NCI-H1105 (cell line): ENCODE measurements at regions not wholly inside any gene's neighbourhood (a gene's known extent, or its start where the extent isn't known, plus 50 kb on each side); places are given as distances from the start of the nearest gene placed in this dataset.
"Not testable (repeated sequence)": the region's sequence is repeated elsewhere in the genome, so short reads cannot be mapped to it uniquely, and the experiment has no call there.

Source experiments
- DNase-seq: peaks from one replicate; lab custom pipeline; 2025; lab: John Stamatoyannopoulos, UW

DNA sequence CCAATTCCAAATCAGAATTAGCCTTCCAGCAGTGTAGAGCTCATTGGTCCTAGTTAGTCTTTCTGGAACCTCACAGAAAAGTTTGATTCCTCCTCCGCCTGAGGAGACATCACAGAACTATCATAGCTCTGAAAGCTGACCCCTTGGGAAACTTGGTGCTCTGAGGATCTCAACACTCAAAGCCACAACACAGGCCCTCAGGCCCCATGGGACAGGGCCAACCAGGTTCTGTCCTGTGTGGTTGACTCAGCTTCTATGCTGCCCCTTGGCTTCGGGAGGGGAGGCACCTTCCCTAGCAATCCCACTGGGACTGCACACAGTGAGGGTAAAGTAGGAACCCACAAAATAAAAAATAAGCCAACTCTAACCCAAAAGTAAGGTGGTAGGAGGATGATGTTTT, 237.5 kb upstream of the ECI2 start:
- no peak for DNase-seq

DNA sequence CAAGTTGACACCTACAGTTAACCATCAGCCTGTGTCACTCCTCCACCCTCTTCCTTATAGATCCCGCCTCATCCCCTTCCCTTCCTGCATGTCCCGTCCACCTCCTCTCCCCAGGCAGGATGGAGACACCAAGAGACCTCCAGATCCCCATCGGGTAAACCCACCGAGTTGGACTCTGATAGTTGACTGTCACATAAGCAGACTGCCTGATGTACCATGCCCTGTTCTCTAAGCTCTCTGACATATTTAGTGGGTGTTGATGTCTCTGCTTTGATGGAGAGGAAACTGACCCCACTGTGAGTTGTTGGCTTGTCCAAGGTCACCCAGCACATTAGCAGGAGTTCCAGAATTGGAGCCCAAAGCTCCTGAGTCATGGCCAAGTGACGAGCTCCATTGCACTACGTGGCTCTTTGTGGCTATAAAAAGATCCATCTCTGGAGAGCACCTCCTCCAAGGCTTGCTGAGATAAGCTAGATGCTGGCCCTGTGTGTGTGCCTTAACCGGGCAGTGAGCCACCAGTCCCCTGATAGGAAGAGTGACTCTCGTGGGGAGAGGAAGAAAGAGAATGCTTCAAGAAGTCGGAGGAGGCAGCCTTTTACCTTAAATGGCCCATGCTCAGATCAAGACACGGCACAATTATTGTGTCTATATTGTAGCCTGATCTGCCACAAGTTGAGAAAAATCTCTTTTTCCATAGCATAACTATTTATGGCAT, 236.0 kb upstream of the ECI2 start:
- DNase-seq, result no peak

DNA sequence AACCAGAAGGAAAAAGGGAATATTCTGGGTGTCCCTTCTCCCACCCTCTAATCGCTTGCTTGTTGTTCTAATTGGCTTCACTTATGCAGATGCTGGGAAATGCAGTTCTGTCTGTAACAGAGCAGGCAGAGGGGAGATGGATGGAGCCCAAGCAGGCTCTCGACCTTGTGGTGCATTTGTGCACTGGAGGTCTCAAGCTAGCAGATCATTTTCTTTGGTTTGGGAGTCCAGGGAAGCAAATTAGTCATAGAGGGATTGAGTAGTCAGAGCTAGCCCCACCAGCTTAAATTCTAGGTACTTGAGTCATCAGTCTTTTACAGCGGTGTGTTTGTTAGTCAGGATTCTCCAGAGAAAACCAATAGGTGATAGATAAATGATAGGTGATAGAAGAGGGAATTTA, 234.7 kb upstream of the ECI2 start:
- DNase-seq, result no peak

DNA sequence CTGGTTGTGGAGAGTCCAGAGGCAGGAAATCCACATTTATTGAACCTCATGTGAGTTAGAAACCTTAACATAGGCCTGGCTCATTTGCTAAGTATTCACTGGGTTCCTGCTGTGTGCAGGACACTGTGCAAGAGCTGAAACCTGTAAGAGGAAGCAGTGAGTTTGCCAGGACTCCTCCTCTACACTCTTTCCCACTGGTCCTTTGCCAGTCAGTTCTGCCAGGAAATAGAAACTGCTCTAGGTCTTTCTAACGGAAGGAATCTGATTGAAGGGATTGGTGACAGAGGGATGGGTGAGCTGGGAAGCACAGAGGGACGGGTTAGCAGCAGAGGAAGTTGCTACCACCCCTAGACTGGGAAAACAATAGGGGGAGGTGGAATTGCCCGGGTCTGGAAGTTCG, 234.2 kb upstream of the ECI2 start:
- no peak for DNase-seq

- no peak for DNase-seq
Measured at GRCh38 chr6:4368649-4369048, 233.3 kb upstream of the ECI2 start.

DNA sequence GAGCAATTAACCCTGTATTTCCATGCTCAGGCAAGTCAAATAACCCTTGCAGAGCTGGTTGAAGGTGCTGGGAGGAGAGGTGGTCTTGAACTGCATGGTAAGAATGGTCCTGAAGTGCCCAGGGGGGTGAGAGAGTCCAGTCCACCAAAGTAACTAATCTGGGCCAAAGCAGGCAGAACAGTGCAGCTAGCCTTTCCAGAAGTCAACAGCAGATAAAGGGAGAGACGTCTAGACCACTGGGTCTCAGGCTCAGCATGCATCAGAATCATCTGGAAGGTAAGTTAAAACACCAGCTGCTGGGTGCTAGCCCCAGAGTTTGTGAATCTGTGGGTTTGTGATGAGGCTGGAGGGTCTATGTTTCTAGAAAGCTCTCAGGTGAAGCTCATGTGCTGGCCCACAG, 232.3 kb upstream of the ECI2 start:
- no peak for DNase-seq

DNA sequence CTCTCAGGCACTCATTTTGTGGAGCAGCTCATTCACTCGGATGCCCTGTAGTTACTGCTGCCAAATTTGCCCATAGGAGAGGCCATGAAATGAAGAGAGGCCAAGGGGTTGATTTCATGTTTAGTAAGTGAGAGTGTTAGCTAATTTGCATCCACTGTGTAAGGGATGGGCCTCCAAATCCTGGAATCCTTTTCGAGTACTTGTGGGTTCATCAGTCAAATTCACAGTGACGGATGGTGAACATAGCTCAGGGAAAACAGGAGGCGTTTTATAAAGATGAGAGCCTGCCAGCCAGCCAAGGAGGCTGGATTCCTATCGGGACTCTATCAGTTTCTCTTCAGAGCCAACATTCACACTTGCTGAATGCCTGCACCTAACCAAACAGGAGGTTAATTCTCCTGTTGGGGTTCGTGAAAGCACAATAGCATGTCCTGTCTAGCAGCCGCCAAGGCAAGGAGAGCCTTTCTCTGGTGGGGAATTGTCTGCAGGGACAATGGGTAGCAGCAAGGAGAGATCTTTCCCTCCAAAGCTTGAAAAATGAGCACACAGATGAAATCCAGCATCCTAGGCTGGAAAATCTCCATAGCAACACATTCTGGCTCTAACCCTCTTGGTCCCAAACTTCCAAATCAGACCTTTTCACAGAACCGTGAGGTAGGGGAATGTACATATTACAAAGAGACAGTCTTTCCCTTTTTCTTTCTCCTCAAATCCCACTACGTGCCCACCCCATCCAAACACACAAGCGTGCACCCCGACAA, 231.4 kb upstream of the ECI2 start:
- DNase-seq, result no peak

DNA sequence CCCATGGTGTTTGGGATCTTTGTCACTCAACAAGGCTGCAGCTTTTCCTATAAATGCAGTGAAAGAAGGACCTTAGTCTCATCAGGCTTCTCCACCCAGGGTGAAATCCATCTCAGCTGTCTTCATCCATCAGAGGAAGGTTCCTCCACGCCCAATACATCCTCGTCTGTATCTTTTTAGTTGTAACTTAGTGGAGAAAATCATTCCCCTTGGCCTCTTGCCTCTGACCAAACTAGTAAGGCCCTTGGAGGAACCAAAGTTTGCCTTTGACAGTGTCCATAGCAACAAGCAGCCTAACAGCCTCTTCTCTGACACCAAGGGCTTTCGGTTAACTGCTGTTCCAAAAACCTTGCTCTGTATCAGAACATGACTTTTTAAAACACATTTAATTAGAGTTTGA, 230.3 kb upstream of the ECI2 start:
- DNase-seq, result no peak

DNA sequence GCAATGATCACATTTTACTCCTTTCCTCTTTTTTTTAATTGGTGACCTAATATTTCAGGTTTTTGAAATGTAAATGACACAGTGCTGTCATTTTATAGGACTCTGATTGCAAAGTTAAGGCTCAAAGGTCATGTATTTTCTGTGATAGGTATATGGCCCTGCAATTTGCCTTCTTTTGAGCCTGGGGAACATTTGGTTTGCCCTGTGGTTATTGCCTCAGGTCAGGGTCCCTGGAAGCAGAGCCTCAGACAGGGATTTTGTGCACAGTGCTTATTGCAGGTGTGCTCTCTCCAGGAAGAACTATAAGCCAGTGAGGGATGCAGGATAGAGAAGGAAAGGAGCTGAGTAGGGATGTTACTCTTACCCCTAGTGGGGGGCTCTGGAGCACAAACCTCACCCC, 229.3 kb upstream of the ECI2 start:
- no peak for DNase-seq

DNA sequence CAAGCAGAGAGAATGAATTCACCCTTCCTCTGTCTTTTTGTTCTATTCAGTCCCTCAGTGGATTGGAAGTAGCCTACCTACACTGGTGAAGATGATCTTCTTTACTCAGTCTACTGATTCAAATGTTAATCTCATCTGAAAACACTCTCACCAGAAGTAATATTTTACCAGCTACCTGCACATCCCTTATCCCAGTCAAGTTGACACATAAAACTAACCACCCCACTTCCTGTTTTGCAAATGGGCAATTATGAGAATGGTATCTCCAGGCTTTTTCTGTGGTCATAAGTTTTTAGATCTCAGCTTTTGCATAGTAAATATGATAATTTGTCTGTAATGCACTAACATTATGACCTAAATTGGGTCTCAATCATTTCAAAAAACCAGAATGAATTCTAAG, 228.8 kb upstream of the ECI2 start:
- DNase-seq, result no peak

DNA sequence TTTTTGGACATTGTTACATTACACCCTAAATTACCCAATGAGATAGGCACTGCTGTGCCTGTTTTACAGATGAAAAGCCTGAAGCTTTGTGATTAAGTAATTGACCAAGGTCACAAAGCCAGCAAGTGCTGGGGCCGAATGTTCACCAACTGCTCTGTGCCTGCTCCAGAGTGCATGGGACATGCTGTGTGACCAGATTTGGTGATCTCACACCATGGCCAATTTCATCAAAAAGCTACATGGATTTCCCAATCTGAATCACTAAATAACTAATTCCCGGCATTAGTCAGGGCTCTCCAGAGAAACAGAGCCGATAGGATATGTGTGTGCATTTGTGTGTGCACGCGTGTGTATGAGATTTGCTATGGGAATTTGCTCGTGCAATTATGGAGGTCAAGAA, 228.3 kb upstream of the ECI2 start:
- no peak for DNase-seq

GRCh38 chr6:4362326-4362725, 227.0 kb upstream of the ECI2 start:
- DNase-seq, result no peak

- DNase-seq, result no peak
Measured at GRCh38 chr6:4360920-4361319, 225.5 kb upstream of the ECI2 start.

DNA sequence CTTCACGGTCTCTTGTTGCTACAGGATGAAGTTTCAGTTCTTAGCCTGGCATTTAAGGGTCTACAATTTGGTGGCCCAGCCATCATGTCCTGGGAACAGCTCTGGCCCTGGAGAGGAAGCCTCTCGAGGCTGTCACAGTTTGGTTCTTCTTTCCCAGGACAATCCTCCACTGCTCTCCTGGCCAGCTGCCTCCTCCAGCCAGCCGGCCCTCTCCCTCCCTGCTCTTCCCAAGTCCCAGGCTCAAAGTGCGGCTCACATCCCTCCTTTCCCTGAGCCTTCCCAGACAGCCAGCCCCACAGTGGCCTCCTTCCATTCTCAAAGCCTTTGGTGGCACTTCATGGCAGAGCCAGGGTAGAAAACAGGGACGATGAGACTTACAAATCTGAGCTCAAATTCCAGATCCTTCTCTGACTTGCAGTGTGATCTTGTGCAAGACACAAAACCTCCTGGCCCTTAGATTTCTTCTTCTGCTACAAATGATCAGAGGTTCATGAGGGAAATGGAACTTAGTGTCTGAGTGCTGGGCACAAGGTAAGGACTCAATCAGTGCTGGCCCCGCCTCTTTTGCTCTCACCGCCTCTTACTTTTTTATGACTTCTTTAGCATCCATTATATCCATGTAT, 223.8 kb upstream of the ECI2 start:
- DNase-seq, result no peak

DNA sequence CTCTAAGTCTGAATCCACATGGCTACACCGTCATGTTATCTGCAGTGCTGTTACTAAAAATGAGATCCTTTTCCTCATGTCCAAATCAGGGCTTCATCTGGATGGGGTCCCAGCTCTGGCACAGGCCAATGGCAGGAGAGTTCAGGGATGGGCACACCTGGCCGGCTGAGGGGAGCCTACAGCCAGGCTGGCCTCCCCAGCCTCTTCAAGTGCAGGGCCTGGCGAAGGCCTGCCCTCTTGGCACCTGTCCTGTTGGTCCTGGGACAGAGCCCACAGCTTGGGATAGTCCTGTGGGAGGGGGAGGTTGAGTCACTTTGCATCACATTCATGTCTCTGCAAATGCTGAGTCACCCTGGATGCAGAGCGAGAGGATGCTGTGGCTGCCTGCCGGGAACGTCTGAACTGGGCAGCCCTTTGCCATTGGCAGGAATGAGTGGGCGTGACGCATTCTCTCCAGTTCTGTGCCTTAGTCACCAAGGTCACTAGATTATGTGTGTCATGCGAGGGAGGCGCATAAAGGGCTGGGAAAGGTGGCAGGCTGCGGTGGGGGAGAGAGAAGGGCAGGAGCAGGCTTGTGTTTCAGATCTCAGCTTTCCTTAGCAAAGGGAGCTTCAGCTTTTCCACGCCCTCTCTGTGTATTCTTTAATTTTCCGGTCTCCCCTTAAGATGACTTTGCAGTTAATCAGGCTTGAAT, 223.2 kb upstream of the ECI2 start:
- DNase-seq, result no peak

DNA sequence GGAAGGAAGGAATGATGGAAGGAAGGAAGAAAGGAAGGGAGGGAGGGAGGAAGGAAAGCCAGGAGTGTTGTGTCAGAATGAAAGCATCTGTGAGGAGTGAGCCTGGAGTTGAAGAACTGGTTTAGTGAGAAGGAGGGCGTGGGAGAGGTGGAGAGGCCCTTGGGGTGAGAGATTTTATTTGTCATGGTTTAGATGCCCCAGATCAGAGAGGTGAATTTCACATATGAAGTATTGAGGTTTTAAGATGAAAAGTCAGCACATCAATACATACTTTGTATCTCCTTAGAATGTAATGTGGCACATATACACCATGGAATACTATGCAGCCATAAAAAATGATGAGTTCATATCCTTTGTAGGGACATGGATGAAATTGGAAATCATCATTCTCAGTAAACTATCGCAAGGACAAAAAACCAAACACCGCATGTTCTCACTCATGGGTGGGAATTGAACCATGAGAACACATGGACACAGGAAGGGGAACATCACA, 222.3 kb upstream of the ECI2 start:
- DNase-seq, result not testable (repeated sequence)

DNA sequence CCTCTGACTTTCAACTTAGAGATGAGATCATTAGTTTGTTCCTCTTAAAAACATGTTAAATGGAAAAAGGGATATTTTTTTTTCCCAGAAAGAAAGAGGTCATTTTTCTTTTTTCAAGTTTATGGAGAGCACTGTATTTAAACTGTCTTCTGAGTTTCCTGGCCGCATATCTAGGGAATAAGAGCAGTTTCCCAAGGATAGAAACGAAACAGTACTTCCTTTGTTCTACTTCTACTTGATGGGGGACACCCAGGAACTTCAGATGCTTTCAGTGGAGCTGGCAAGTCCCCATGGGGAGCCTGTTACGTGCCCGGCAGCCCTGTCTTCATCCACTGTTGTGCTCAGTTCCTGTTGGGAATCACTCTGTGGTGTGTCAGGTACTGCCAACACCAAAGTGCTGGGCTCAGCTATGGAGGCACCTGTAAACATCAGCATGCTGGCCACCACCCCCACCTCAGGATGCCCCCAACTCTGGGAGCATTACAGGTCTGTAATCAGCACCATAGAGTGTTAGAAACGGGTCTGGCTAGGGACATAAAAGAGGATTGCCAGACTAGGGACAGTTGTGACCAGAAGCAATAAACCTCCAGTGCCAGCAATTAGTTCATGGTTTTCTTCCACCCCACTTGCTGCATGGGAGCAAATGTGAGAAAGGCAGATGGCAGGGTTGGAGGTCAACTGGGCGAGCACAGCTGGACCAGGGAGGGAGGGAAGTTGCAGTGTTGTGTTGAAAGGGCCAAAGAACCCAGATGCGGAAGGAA, 221.7 kb upstream of the ECI2 start:
- DNase-seq, result no peak

GRCh38 chr6:4355241-4355640, 219.9 kb upstream of the ECI2 start:
- DNase-seq, result no peak

DNA sequence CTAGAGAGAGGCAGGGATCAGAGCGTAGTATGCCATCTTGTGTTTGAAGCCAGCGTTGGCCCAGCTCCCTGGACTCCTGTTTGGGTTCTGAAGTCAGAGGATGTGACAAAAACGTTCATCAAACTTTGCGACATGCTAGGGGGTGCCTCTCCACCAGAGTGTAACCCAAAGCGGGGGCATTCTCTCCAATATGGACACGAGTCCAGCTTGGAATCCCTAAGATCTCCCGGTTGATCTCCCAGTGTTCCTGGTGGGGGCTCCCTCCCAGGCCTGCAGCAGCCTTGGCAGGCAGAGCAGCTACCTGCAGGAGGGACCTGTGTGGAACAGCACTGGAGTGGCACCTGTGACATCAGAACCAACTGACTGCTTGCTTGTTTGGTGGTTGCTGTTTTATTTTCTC, 218.8 kb upstream of the ECI2 start:
- DNase-seq, result no peak

GRCh38 chr6:4352731-4353130, 217.4 kb upstream of the ECI2 start:
- DNase-seq, result no peak

DNA sequence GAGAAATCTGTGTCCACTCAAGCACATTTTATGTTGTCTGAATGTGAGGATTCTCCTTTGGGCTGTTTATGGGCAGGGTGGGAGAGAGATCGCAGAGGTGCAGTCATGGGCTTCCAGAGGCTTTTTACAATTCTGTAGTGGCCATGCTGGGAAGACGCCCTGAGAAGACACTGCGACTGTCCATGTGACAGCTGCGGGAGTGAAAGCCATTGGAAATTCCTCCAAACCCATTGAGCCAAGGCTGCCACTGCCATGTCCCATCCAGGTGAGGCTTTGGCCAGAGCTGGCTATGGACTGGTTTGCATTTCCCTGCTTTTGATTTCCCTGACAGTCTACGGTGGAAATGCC, 216.9 kb upstream of the ECI2 start:
- DNase-seq, result no peak
